ENCODE measurements at regions not wholly inside any gene's neighbourhood (a gene's known extent, or its start where the extent isn't known, plus 50 kb on each side); places are given as distances from the start of the nearest gene placed in this dataset.

- Histone ChIP-seq H3K36me3 (no peaks in the 10 kb centered on the region), H3K4me3 (no peak overlapping the region), H3K4me1 (peaks cover 0 to 30% (median 15%) of the 10 kb centered on the region in 4 donors), H3K27me3 (no peaks in the 10 kb centered on the region), H3K9me3 (no peaks in the 10 kb centered on the region), H3K27ac (no peak overlapping the region)
- TF ChIP-seq POLR2AphosphoS5 (IDR thresholded peaks at IDR 0.05), result no peak
- no peak for TF ChIP-seq POLR2A (IDR thresholded peaks at IDR 0.05)
- no peak for TF ChIP-seq CTCF (IDR thresholded peaks at IDR 0.05)
- no peak for TF ChIP-seq EP300 (IDR thresholded peaks at IDR 0.05)
- intact Hi-C loops (cut with DNase I), result no loop called here
- DNase-seq, result no peak
Observed at GRCh38 chr10:36425131-36425797, 700.1 kb upstream of the ANKRD30A start.

- WGBS, 2 donors, result 75 to 79% methylated on average over 2 of the region's 2 CpGs
Observed at GRCh38 chr10:36424502-36424901, 700.9 kb upstream of the ANKRD30A start.

GRCh38 chr10:36423821-36424248 is 701.6 kb upstream of the ANKRD30A start:
- Histone ChIP-seq H3K4me1 (peaks cover 0 to 30% (median 15%) of the 10 kb centered on the region in 4 donors), H3K27ac (peak overlapping the region in 2 of 4 donors; percentile 15 to 48), H3K9me3 (no peaks in the 10 kb centered on the region), H3K36me3 (no peaks in the 10 kb centered on the region), H3K4me3 (no peak overlapping the region), H3K27me3 (no peaks in the 10 kb centered on the region)
- DNase-seq, result no peak
- intact Hi-C loops (cut with DNase I), result no loop called here
- WGBS, 2 donors, result 32 to 56% methylated on average over 3 of the region's 3 CpGs
- no peak for TF ChIP-seq POLR2A (IDR thresholded peaks at IDR 0.05)
- TF ChIP-seq POLR2AphosphoS5 (IDR thresholded peaks at IDR 0.05), result peak in 3 of 4 donors; percentile 5 to 48 (median 33)
- TF ChIP-seq EP300 (IDR thresholded peaks at IDR 0.05), result peak in 1 of 4 donors; percentile 37

More at GRCh38 chr10:36424502-36424901, 700.9 kb upstream of the ANKRD30A start:
- no peak overlapping the region for H3K4me3 ChIP-seq
- DNase-seq, result no peak
- peaks cover 0 to 30% (median 15%) of the 10 kb centered on the region in 4 donors for H3K4me1 ChIP-seq
- no peaks in the 10 kb centered on the region for H3K27me3 ChIP-seq
- intact Hi-C loops (cut with DNase I), result no loop called here
- TF ChIP-seq CTCF (IDR thresholded peaks at IDR 0.05) (no peak), EP300 (IDR thresholded peaks at IDR 0.05) (no peak), POLR2A (IDR thresholded peaks at IDR 0.05) (no peak)
- no peaks in the 10 kb centered on the region for H3K36me3 ChIP-seq
- no peaks in the 10 kb centered on the region for H3K9me3 ChIP-seq
- peak overlapping the region in 1 of 4 donors; percentile 48 for H3K27ac ChIP-seq

- no peaks in the 10 kb centered on the region for H3K36me3 ChIP-seq
- H3K4me3 ChIP-seq, result no peak overlapping the region
- intact Hi-C loops (cut with DNase I), result no loop called here
- TF ChIP-seq POLR2AphosphoS5 (IDR thresholded peaks at IDR 0.05), result no peak
- no peak for TF ChIP-seq POLR2A (IDR thresholded peaks at IDR 0.05)
- TF ChIP-seq EP300 (IDR thresholded peaks at IDR 0.05), result no peak
- TF ChIP-seq CTCF (IDR thresholded peaks at IDR 0.05), result no peak
- no peaks in the 10 kb centered on the region for H3K9me3 ChIP-seq
- no peak for DNase-seq
- no peaks in the 10 kb centered on the region for H3K27me3 ChIP-seq
- no peak overlapping the region for H3K27ac ChIP-seq
- peaks cover 0 to 30% (median 15%) of the 10 kb centered on the region in 4 donors for H3K4me1 ChIP-seq
Observed at GRCh38 chr10:36421992-36422391, 703.4 kb upstream of the ANKRD30A start.

GRCh38 chr10:36416513-36416912 is 708.9 kb upstream of the ANKRD30A start:
- Histone ChIP-seq H3K4me1 (no peaks in the 10 kb centered on the region), H3K9me3 (no peaks in the 10 kb centered on the region), H3K27ac (no peak overlapping the region), H3K36me3 (no peaks in the 10 kb centered on the region), H3K27me3 (no peaks in the 10 kb centered on the region), H3K4me3 (no peak overlapping the region)
- DNase-seq, result no peak
- intact Hi-C loops (cut with DNase I), result no loop called here
- no peak for TF ChIP-seq EP300 (IDR thresholded peaks at IDR 0.05)
- TF ChIP-seq CTCF (IDR thresholded peaks at IDR 0.05), result no peak
- no peak for TF ChIP-seq POLR2A (IDR thresholded peaks at IDR 0.05)
- no peak for TF ChIP-seq POLR2AphosphoS5 (IDR thresholded peaks at IDR 0.05)
- WGBS, 2 donors, result 38 to 55% methylated on average over 1 of the region's 1 CpG
